GF-D8 (cell line): ENCODE measurements at regions not wholly inside any gene's neighbourhood (a gene's known extent, or its start where the extent isn't known, plus 50 kb on each side); places are given as distances from the start of the nearest gene placed in this dataset.
"Not testable (repeated sequence)": the region's sequence is repeated elsewhere in the genome, so short reads cannot be mapped to it uniquely, and the experiment has no call there.

Experiments
- DNase-seq: peaks from one replicate; lab custom pipeline; 2025; lab: John Stamatoyannopoulos, UW

DNA sequence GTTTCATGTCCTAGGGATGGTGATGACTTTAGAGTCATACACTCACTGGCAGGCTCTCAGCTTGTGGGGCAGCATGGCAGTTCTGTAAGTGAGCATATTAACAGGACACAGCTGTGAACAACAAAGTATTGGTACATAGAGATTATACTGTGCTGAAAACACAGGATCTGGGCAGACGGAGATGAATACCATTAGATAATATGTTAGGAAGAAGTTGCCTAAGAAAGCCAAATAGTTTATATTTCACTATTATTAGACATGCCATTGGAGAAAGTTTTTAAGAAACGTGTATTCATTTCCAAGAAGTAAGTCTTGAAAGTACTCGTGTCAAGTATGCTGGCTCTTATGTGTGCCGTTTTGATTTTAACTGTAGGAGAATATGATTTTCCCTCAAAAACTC is 274.5 kb downstream of the INHBA start:
- no peak for DNase-seq

DNA sequence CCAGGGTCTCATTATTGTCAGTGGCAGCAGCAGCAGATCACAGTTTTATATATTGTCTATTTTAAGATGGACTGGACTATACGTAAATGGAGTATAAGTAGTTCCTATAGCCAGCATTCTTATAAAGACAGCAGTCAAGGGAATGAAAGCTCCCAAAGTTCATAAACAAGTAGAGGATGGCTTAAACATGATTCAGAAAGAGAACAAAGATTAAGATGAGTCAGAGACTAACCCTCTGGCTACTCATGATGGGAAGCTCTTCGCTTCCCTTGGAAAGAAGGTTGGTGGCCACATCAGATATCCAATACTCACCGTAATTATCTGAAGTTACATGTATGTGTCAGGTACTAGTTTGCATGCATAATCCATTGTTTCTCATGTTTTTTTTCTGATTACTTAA is 277.0 kb downstream of the INHBA start:
- no peak for DNase-seq

DNA sequence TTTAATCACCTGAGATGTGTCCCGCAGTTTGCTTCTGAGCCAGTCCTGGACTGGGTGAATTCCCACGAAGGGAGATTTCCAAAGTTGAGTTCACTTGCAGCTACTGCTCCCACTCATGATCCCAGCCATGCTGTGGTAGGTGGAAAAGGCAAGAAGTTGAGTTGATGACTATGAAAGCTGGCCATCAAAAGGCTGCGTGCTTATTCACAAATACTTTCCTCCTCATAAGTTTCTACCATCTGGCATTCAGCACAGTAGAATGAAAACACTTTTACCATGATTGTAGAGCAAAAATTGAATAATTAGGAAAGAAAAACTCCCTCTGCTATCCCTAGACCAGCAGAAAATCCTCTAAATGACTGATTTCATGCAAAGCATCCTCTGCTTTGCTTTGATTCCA is 281.8 kb downstream of the INHBA start:
- no peak for DNase-seq

DNA sequence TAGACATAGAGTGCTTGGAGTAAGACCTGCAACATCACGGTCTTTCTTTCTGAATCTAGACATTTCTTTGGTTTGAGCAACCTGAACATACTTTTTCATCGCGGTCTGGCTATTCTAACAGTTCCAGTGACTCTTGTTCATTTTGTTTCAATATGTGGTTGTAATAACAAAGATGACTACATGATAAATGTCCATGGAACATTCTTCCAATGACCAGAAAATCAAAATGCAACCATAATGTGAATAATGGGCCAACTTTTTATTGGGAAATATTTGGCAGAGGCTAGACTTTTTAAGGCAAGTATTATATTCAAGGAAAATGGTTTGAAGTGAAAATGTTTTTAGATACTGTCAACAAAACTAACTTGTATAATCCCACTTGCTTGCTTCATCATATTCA is 282.5 kb downstream of the INHBA start:
- DNase-seq, result no peak

DNA sequence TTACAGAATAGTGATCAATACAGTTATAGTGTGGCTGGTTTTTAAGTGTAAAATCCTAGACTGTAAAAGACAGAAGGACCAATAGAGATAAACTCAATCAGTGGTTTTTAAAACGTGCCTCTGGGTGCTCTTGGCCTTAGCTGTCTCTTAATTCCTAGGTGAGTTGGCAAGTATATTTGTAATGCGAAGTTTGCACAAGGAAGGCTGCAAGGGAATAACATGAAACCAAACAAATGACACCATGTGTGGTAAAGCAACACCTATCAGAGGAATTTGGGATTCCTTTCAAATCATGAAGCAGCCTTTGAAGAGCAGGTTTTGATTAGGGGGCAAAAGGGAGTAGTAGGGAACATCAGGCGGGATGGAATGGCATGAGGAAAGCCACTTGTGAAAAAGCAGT is 284.6 kb downstream of the INHBA start:
- DNase-seq, result no peak

DNA sequence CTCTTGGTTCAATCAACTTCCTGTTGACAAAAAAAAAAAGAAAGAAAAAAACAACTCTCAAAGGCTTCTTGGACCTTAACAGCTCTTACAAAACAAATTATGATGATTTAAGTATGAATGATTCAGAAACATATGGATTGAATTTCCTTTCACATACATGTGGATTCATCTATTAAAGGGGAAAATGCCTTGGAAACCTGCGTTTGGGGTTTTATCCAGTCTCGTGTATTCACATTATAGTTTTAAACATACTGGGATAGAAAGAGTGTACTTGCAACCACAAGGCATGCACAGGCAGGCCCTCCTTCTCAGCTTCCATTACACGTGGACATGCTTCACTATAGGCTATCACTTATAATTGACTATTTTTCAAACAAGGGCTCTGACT is 286.7 kb downstream of the INHBA start:
- DNase-seq, result no peak

DNA sequence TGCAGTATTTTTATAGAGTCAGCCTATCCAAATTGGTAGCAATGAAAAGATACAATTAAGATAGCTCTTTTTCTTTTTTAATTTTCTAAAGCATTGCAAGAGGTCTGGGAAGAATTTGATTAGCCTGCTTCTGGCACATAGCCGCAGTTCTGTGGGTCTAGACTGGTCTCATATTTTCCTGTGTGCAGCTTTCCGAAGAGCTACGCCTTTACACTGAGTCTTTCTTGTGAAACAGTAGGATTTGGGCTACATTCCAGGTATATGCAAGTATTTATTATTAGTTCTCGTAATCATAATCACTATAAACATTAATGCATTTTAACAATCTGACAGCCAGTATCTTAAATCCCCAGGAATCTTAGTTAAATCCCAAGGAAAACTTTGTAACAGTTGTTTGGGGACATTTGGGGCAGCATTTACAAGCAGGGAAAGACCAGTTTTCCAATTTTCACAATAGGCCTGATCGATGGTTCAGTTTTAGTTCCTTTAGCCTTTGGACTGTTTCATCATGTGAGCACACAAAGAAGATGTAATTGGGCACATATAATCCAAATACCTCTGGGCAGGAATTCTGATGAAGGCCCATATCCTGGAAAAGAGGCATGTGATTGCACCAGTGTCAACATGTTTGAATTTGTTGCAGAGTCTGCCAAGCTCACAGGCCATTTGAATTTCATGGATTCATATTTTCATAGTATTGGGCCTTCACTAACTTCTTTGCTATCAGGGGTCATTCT is 287.3 kb downstream of the INHBA start:
- no peak for DNase-seq

DNA sequence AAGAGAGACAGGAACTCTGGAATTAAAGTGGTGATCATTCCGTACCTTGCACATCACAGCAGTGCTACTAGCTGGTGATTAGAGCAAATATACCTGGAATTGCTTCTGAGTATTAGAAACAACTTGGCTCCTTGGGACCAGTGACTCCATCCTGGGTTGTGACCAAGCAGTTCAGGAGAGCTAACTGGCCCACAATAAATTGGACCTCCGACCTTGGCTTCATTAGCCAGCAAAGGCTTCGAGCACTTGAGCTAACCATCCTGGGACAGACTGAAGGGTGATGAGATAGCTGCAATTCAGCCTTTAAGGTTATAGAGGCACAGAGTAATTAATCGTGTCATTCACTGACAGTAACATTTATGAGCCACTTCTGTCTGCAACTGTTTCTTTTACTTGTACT is 287.8 kb downstream of the INHBA start:
- no peak for DNase-seq

DNA sequence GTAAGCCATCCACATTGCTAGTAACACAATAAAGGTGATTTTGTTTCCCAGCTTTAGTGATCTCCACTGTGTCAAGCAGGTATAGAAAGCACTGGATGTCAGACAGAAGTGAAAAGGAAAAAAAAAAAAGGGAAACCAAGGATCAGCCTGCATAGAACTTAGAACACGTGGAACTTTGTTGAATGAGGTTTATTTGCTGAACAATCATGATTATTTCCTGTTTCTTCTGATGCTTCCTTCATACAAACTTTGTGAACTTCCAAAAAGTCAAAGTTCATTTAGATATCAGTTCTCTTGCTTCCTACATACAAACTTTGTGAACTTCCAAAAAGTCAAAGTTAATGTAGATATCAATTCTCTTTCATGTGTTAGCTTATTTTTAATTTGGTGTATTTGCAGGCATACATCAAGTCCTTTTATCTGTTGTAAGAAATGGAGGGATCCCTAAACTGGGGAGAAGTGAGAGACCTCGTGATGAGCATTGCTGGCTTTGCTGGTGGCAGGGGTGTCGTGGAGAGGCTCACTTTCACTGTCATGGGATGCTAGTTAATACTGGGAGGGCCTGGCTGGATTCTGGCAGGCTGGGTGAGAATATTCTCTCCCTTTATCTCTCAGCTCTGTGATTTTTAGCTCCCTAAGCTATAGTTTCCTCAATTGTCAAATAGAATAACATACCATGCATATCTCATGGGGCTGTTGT is 298.4 kb downstream of the INHBA start:
- DNase-seq, result no peak

DNA sequence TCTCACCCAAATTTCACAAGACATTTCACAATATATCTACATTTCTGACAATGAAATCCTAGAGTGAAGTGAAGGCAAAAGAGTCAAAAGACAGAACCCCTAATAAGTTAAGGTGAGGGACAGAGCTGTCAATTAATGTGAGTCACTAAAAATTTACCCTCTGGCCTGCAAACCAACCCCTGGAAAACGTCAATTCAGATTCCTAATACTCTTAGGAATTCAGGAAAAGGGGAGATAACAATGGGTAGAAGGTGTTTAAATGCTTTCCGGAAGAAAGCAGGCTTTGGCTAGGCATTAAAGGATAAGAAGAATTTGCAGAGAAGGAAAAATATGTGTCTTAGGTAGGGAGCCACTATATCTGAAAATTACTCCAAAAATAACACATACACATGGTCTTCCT is 299.6 kb downstream of the INHBA start:
- DNase-seq, result no peak

DNA sequence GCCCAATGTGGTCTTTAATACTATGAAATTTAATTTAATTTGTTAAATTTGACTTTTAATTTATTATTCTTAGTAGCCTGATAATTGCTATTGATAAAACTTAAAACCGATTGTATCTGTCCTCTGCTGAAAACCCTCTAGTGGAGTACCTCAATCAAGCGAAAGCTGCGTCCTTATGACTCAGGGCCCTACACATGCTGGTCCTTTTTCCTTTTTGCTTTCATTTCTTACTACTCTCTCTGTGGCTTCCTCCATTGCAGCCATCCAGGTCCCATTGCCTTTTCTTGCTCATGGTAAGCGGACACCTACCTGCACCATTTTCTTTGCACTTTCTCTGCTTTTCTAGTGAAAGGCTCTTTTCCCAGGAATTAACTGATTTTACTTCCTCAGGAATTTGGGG is 301.1 kb downstream of the INHBA start:
- DNase-seq, result no peak

DNA sequence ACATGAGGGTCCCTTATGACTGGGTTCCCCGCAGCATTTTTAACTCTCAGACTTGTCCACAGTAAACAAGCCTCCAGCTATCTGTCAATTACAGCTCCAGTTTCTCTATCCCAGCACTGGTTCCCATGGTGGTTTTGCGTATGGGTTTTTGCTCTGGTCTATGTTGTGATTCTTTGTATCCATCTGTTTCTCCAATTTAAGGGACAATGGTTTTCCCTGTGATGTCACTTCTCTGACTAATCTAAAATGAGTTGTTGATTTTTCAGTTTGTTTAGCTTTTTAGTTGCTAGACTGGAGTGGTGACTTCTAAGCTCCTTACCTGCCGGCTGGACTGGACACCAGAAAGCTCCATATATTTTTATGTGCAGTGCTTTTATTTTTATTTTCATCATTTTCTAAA is 303.7 kb downstream of the INHBA start:
- DNase-seq, result no peak

DNA sequence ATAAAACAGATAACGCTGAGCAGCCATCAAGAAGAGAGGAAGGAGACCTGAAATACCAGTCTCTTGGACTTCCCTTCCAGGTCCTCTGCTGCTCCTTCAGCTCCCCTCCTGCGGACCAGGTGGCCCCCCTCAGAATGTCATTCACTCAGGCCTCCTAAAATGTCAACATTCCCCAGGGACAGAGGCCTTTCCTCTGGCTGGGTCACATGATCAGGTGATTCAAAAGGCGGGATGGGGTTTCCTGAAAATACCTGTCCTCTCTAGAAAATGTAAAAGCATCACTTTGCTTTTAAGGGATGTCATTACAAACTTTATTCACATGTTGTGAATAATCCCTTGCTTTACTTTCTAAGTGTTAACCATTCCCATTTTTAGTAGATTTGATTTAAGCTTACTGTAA is 311.1 kb downstream of the INHBA start:
- no peak for DNase-seq

DNA sequence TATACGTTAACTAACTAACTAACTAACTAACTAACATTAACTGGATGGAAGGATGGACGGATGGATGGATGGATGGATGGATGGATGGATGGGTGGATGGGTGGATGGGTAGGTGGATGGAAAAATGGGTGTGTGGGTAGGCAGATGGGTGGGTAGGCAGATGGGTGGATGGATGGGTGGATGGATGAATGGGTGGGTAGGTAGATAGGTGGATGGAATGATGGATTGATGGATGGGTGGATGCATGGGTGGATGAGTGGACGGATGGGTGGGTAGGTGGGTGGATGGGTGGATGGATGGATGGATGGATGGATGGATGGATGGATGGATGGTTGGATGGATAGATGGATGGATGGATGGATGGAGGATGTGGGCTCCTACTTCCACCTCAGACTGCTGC is 314.0 kb downstream of the INHBA start:
- not testable (repeated sequence) for DNase-seq

DNA sequence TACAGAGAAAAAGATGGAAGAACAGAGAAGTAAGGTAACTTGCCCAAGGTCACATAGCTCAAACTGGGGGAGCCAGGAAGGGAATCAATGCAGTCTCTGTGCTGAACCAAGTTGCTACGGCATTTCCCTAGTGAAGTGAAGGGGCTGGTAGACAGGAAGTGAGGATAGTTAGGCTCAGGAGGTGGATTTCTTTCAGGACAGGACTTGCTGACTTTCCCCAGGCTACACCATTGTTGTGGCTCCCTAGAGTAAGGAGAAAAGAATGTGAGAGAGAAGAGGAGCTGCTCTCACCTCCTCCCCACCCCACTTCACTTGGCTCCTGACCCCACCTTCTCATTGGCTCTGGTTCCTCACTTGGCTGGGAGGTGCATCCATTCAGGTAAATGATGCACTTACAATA is 316.9 kb downstream of the INHBA start:
- no peak for DNase-seq

DNA sequence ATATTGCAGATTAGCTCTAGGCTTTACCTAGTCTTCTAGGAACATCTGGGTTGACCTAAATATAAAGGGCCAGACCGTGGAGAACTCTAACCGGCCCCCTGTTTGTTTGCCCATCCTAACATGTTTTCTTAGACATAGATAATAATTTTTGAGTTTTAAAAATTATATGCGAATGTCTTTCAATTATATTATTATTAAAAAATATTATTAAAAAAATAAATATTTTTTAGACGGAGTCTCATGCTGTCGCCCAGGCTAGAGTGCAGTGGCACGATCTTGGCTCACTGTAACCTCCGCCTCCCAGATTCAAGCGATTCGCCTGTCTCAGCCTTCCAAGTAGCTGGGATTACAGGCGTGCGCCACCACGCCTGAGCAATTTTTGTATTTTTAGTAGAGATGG is 318.5 kb downstream of the INHBA start:
- DNase-seq, result no peak

DNA sequence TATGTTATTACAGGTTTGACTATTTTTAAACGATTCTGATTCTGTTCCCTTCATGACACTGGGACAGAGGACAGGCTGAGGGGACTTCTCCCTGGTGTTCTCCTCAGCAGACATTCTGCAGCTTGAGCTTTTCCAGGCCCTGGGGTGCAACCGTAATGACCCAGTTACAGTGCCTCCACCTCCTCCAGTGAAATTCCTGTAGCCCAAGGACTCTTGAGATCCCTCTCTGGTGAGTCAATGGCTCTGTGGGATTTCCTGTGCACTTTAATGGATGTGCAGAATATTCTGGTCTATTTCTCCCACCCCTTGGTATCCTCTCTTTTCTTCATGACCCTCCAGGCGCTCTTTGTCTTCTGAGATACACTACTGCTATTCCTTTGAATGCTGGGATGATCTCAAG is 319.3 kb downstream of the INHBA start:
- DNase-seq, result no peak

DNA sequence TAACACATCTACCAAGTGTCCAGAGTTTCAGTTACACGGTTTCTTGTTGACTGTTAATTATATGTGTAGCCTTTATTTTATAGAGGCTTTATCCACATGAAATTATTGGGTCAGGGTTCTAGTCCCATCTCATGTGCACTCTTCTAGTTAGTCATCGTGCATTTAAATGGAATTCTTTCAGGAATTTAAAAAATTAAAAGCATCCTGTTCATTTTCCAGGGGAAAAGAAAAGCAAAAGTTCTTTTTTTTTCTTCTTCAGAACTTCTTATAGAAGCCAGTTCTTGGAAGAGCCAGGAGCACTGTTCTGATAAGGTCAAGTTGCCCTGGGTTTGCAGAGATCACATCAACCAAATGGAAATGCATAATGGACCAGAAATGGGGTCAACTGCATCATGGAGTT is 324.7 kb downstream of the INHBA start:
- DNase-seq, result no peak

DNA sequence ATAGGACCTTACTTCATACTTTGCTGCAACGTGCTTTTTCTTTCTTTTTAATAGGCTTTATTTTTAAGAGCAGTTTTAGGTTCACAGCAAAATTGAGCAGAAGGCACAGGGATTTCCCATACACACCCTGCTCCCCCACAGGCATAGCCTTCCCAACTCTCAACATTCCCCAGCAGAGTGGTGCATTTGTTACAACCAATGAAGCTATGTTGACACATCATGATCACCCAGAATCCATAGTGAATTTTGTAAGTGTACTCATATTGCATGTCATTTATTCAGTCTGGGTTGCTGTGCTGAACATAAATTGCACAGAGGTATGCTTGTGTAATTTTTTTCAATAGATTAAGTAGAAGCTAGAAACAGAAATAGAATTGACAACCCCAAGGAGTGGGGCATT is 327.3 kb downstream of the INHBA start:
- no peak for DNase-seq

DNA sequence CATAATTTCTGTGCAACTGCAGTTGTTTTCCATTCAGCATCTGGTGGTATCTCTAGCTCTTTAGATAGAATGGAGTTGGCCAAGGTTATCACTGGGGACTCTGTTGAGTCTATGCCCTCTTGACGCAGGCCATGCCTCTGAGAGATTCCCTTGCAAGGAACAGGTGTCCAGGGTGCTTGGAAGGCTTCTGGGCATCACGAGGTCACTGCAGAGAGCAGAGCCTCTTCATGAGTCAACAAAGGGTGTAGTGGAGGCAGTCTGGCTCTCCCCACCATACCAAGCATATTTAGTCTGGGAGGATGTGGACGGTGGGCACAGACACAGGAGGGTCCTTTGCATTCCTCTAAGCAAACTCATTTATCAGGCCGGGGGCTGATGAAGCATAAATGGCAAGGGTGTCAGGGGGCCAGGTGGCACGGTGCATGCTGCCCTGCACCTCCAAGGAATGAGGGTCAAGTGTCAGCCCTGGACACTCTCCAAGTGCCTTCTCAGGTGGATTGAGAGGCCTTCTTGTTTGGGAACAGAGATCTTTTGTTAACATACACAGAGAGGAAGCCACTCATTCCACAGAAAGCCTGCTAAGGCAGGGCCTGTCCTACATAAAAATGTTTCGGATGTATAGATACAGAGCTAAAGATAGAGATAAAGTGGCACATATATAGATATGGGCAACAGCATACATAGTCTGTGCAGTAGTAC is 328.6 kb downstream of the INHBA start:
- no peak for DNase-seq

DNA sequence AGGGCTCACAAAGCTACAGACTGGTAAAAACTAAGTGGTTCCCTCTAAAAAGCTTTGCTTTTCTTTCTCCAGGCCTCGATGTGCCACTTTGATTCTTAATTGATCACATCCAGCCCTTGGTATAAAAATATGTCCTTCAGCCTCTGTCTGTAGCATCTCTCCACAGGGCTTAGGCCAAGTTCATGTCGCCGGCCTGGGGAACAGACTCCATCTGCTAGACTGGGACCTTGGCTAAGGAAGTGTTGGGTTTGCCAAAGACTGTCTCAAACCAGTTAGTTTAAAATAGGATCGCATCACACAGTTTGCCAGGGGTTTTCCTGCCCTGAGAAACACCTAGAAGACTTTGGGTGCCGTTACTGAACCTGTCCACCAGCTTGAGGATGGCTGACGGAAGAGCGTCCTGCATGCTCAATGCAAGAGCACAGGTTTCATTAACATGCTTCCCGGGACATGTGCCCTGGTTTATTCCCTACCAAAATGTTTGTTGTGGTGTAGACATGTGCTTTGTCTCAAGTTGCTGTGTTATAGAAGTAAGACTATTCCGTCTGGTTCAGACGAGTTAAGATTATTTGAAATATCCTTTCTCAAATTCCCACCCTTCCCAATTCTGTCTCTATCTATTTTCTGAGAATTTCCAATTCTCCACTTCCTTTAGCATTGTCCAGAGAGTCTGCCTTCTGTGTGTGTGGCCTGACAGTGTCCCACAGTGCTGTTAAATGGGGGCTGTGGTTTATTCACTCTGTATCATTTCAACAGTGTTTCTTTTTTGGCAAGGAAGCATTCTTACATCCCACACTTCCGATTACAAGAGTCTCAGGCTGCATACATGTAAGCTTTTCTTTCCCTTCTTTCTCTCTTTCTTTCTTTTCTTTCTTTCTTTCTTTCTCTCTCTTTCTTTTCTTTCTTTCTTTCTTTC is 334.7 kb downstream of the INHBA start:
- DNase-seq, result no peak

DNA sequence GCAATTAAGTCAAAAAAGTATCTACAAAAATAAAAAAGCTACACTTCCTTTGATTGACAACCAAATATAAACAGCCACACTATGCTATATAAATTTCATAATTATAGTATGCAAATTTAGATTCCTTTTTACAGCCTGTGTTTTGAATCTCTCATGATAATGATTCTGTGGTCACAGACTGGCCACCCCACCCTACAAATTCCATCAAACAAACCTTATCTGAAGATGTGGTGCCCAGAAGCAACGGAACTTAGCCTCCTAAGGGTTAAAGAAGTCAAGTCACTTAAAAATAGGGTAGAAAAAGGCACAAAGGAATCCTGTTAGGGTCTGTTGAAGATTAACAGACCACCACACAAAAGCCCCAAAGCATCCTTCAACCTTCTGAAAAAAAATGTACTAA is 351.8 kb downstream of the INHBA start:
- DNase-seq, result no peak
